ENCODE measurements at regions not wholly inside any gene's neighbourhood (a gene's known extent, or its start where the extent isn't known, plus 50 kb on each side); places are given as distances from the start of the nearest gene placed in this dataset.
A peak's percentile ranks its signal among the peaks of the same experiment; 100 is the strongest.

DNA sequence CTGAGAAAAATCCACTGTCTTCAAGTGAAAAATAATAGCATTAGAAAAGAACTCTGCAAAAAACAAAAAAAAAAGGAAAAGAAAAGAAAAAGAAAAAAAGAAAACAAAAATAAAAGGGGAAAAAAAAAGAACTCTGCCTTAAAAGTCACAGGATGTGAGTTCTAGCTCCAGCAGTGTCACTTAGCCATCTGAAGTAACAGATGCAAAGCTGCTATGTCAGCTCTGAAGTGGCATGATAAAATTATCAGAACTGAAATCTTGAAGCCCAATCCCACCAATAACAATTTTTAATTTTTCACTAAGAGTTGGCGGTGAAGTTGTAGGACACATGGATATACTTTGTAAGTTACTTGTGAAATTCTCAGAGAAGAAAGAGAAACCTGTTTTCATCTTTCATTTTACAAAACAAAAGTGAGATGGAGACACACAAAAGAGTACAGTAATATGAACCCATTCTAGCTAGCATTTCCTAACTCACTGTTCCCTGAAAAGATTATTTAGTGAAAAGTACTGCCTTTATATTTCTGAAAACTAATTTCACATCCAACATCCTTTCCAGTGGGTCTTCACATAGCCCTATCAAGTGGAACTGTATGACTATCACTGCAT lies 103.5 kb downstream of the ELAPOR2 start:
- H3K9me3 ChIP-seq, result no peaks in the 10 kb centered on the region
- DNase-seq, result no peak
- no peaks in the 10 kb centered on the region for H3K36me3 ChIP-seq
- no peaks in the 10 kb centered on the region for H3K27me3 ChIP-seq
- H3K4me3 ChIP-seq, result no peak overlapping the region

DNA sequence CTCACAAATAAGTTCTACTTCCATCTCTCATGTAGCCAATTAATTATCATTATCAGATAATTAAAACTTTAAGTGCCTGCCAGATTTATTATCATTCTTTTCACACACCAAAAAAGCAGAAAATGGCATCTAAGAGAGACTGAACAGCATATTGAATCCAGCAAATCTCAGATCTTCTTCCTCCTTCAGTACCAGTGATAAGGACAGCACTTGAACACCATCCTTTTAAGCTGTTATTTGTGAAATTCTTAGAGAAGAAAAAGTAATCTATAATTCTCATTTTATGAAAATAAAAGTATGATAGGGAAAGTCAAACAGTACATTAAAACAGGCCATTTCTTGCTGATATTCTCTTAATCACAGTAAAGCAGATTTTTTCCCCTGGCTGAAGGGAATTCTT lies 104.5 kb downstream of the ELAPOR2 start:
- Histone ChIP-seq H3K4me3 (no peak overlapping the region), H3K9me3 (no peaks in the 10 kb centered on the region), H3K36me3 (no peaks in the 10 kb centered on the region), H3K27me3 (no peaks in the 10 kb centered on the region)
- DNase-seq, result no peak

GRCh38 chr7:86953653-86954336 lies 105.7 kb downstream of the ELAPOR2 start:
- H3K9me3 ChIP-seq, result no peaks in the 10 kb centered on the region
- H3K36me3 ChIP-seq, result no peaks in the 10 kb centered on the region
- H3K4me3 ChIP-seq, result no peak overlapping the region
- no peaks in the 10 kb centered on the region for H3K27me3 ChIP-seq
- DNase-seq, result no peak

DNA sequence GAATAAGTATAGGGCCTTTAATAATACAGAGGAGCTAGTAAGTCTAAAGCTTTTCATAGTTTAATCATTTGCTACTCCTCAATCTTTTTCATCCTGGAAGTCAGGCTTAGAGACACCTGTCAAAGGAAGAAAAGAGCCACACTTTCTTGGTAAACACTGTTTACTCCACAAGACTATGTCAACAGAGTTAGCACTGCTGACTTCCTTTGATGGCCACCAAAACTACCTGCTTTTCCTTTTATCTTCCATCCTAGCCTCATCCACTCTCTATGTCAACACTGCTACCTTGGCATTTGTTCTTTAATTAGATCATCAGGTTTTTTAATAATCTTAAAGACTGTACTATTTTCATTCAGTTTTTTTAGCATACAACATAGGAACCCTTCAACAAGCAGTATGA lies 106.2 kb downstream of the ELAPOR2 start:
- DNase-seq, result no peak
- no peak overlapping the region for H3K4me3 ChIP-seq

GRCh38 chr7:86951895-86952294 lies 107.6 kb downstream of the ELAPOR2 start:
- H3K36me3 ChIP-seq, result no peaks in the 10 kb centered on the region
- H3K4me3 ChIP-seq, result no peak overlapping the region
- no peaks in the 10 kb centered on the region for H3K27me3 ChIP-seq
- DNase-seq, result no peak
- H3K9me3 ChIP-seq, result no peaks in the 10 kb centered on the region

More for the DNA sequence above, 106.2 kb downstream of the ELAPOR2 start:
- Histone ChIP-seq H3K27me3 (no peaks in the 10 kb centered on the region), H3K9me3 (no peaks in the 10 kb centered on the region), H3K36me3 (no peaks in the 10 kb centered on the region)

GRCh38 chr7:86950944-86951343 lies 108.5 kb downstream of the ELAPOR2 start:
- H3K36me3 ChIP-seq, result no peaks in the 10 kb centered on the region
- H3K9me3 ChIP-seq, result no peaks in the 10 kb centered on the region
- no peak for DNase-seq
- no peak overlapping the region for H3K4me3 ChIP-seq
- H3K27me3 ChIP-seq, result no peaks in the 10 kb centered on the region

GRCh38 chr7:86950360-86950759 lies 109.1 kb downstream of the ELAPOR2 start:
- no peak for DNase-seq
- H3K9me3 ChIP-seq, result no peaks in the 10 kb centered on the region
- H3K36me3 ChIP-seq, result no peaks in the 10 kb centered on the region
- no peaks in the 10 kb centered on the region for H3K27me3 ChIP-seq
- no peak overlapping the region for H3K4me3 ChIP-seq

GRCh38 chr7:86949779-86950260 lies 109.6 kb downstream of the ELAPOR2 start:
- no peaks in the 10 kb centered on the region for H3K9me3 ChIP-seq

DNA sequence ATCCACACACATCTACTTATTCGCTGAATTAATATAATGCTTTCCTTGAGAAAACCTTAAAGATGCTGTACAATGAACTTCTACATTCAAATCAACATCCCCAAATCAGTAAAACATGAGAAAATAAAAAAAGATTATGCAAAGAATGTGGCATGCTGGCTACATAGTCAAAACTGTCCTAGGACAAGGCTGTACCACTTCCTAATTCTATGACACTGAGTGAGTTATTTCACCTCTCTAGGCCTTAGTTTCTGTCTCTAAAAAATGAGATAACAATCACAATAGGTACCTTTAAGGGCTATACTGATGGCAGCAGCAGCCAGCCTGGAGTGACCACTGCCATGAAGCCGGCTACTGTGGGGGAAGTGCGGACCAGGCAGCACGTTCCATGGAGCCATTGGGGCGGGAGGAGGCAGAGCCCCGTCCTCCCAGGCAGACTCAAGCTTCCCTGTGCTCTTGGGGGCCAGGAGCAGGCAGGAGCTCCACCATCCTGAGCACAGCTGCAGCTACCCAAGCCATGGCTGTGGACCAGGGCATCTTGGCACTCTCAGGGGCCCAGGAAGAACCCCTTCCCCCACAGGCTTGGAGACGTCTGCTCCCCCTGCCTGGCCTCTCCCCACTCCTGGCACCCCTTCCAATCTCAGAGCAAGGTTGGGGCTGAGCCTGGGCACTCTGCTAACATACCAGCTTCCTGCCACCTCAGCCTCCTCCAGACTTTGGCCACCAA lies 110.2 kb downstream of the ELAPOR2 start:
- Histone ChIP-seq H3K9me3 (no peaks in the 10 kb centered on the region), H3K36me3 (no peaks in the 10 kb centered on the region), H3K27me3 (no peaks in the 10 kb centered on the region), H3K4me3 (no peak overlapping the region)
- no peak for DNase-seq

More at GRCh38 chr7:86949779-86950260, 109.6 kb downstream of the ELAPOR2 start:
- DNase-seq, result no peak
- no peaks in the 10 kb centered on the region for H3K36me3 ChIP-seq
- no peak overlapping the region for H3K4me3 ChIP-seq
- H3K27me3 ChIP-seq, result no peaks in the 10 kb centered on the region

GRCh38 chr7:86947929-86948328 lies 111.5 kb downstream of the ELAPOR2 start:
- Histone ChIP-seq H3K36me3 (no peaks in the 10 kb centered on the region), H3K4me3 (no peak overlapping the region), H3K9me3 (no peaks in the 10 kb centered on the region), H3K27me3 (no peaks in the 10 kb centered on the region)
- DNase-seq, result no peak

DNA sequence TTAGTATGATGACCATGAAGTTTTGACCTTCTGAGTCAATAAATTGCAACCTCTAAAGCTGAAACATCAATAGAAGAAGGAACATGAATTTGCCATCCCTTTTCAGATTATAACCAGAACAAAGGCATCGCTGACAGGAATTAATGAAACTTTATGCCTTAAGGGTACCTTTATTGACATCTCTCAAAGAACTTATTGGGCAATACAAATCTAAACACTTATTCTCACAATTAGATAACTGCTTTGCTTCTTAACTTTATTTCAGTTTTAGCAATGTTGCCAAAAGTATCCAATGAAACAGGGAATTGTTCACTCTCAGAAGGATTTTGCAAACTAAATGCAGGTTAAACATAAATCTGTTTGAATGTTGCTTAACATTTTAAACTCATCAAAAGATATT lies 116.0 kb downstream of the ELAPOR2 start:
- Histone ChIP-seq H3K36me3 (no peaks in the 10 kb centered on the region), H3K9me3 (no peaks in the 10 kb centered on the region), H3K4me3 (no peak overlapping the region), H3K27me3 (no peaks in the 10 kb centered on the region)
- DNase-seq, result no peak

GRCh38 chr7:86942995-86943394 lies 116.5 kb downstream of the ELAPOR2 start:
- Histone ChIP-seq H3K9me3 (no peaks in the 10 kb centered on the region), H3K4me3 (no peak overlapping the region), H3K27me3 (no peaks in the 10 kb centered on the region), H3K36me3 (no peaks in the 10 kb centered on the region)
- DNase-seq, result no peak

DNA sequence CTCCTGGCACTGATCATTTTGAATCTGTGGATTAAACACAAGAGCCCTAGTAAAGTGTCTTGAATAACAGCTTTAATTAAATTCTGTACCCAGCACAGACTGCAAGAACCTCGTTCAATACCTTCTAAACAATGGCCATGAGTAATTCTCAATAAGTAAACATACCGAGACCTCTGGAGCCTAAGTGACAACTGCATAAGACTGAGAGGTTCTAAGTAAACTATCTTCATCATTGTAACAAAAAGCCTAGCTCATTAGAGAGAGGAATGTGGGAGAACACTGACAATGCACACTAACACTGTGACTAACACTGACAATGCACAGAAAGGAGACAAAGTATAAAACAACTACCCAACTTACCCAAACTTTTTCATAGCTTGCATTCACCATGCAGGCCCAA lies 117.4 kb downstream of the ELAPOR2 start:
- H3K9me3 ChIP-seq, result no peaks in the 10 kb centered on the region
- no peak for DNase-seq

DNA sequence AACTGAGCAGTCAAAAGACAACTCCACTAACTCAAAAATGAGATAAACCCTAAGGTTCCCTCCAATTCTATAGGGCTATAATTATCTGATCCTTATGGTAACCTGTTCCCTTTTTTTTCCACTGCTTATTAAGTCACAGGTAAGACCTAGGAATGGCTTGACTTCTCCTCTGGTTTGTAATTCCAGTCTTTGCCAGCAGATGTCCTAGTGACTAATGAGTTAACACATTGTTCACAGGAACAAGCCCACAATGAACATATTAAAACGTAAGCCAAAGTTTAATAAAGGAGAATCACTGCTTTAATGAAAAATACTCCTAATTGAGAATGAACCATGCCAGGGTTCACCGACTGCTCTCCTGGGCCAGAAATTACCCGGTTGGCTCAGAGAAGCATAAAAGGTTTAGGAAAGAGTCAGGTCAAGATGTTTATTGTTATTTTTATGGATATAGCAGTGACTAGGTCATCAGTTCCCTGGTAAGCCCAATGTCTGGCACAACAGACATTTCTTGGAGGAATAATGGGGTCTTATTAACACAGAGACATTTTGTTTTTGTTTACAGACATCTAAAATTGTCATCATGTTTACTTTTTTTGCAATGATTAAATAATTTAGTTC lies 120.1 kb downstream of the ELAPOR2 start:
- Histone ChIP-seq H3K9me3 (no peaks in the 10 kb centered on the region), H3K4me3 (no peak overlapping the region), H3K36me3 (no peaks in the 10 kb centered on the region), H3K27me3 (no peaks in the 10 kb centered on the region)
- DNase-seq, result no peak

More for the DNA sequence above, 117.4 kb downstream of the ELAPOR2 start:
- no peaks in the 10 kb centered on the region for H3K36me3 ChIP-seq
- no peaks in the 10 kb centered on the region for H3K27me3 ChIP-seq
- H3K4me3 ChIP-seq, result no peak overlapping the region

DNA sequence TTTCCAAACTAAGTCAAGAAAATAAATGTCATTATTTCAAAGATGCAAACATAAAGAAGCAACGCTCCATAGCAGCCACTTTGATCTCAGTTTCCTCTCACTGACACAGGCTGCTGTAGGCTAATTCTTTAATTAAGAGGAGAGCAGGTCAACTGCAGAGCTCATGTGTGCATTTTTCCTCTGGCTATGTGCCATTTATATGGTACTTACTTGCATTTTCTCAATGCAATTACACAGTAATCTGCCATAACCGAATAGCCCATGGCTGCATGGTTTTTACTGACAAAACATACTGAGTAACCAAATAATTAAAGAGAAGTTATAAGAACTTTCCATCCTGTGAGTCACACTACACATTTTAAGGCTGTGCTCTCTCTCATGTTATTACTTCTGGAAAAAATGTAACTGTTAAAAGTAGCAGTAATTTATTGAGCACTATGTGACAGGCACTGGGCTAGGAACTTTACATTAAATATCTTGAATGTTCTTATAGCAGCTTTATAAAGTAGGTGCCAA lies 122.0 kb downstream of the ELAPOR2 start:
- Histone ChIP-seq H3K36me3 (no peaks in the 10 kb centered on the region), H3K9me3 (no peaks in the 10 kb centered on the region), H3K27me3 (no peaks in the 10 kb centered on the region), H3K4me3 (no peak overlapping the region)
- DNase-seq, result no peak

- H3K36me3 ChIP-seq, result no peaks in the 10 kb centered on the region
- no peaks in the 10 kb centered on the region for H3K27me3 ChIP-seq
- no peak for DNase-seq
- no peaks in the 10 kb centered on the region for H3K9me3 ChIP-seq
- no peak overlapping the region for H3K4me3 ChIP-seq
Measured at GRCh38 chr7:86933295-86933845, 126.1 kb downstream of the ELAPOR2 start.

- Histone ChIP-seq H3K9me3 (no peaks in the 10 kb centered on the region), H3K4me3 (no peak overlapping the region), H3K36me3 (no peaks in the 10 kb centered on the region), H3K27me3 (no peaks in the 10 kb centered on the region)
- DNase-seq, result peak; percentile 52
Measured at GRCh38 chr7:86932038-86932512, 127.4 kb downstream of the ELAPOR2 start.
